HCT116 (cell line): ENCODE measurements at regions not wholly inside any gene's neighbourhood (a gene's known extent, or its start where the extent isn't known, plus 50 kb on each side); places are given as distances from the start of the nearest gene placed in this dataset.

Experiments
- ATAC-seq: fragments of 200-7000 bp; cut with Tn5 transposase; 2 replicates; pipeline ENCODE4 v1.9.1; 2020; ENCODE audit warnings: mild to moderate bottlenecking, moderate library complexity
- BruUV-seq: library from RNA; stranded (reverse); fragments of 400-500 nt; replicated peaks from 2 replicates; lab custom pipeline; 2021; lab: Mats Ljungman, UMichigan
- CTCF ChIA-PET: fragments of 300-600 bp; sonication (Branson Sonifier 250); formaldehyde crosslinking; loops from one replicate; lab custom pipeline; 2021; ENCODE audit warnings: antibody characterized with exemption; lab: Charles Lee
- POLR2A ChIA-PET: fragments of 300-600, 350-600 bp; sonication (Branson Sonifier 250); formaldehyde crosslinking; loops from one replicate; lab custom pipeline; 2021; ENCODE audit warnings: antibody characterized with exemption; lab: Charles Lee
- RAD21 ChIA-PET, 2 experiments: fragments of 300-600 bp; sonication (Branson Sonifier 250); formaldehyde crosslinking; loops; one replicate each; lab custom pipeline; 2023; ENCODE audit warnings: low total read pairs in 2 of 2; ENCODE audit not compliant: uncharacterized antibody in 2 of 2, unreplicated experiment in 2 of 2, low non-redundant PET in 1 of 2; lab: Charles Lee
- DNase-seq: peaks from one replicate; pipeline ENCODE4 v3.0.0-alpha.2; 2010; ENCODE audit warnings: low read depth, low spot score
- H2AFZ ChIP-seq: fragments of 200-600 bp; shearing (Covaris generic), sonication (generic); 2 replicates; pipeline ENCODE4 v1.6.1; 2017; ENCODE audit warnings: low read depth, mixed run types, mixed read lengths, antibody characterized with exemption, low read length; ENCODE audit not compliant: poor library complexity, severe bottlenecking
- H3K27ac ChIP-seq: 2 replicates; pipeline ENCODE4 v1.5.1; 2012; ENCODE audit warnings: low read depth, low read length
- H3K27me3 ChIP-seq: fragments of 200-600 bp; sonication (generic); 2 replicates; pipeline ENCODE4 v1.6.1; 2016; ENCODE audit warnings: mixed run types, low read length, mixed read lengths; ENCODE audit not compliant: insufficient read depth
- H3K36me3 ChIP-seq, 2 experiments: fragments of 200-500 bp in 1 of 2; fragments of 200-600 bp in 1 of 2; sonication (Bioruptor generic) in 1 of 2; sonication (generic) in 1 of 2; 2 replicates each; pipeline versions ENCODE4 v1.5.1 to v1.6.1; 2014 to 2016; ENCODE audit warnings: low read length in 2 of 2, inconsistent platforms in 1 of 2, mixed read lengths in 1 of 2, mixed run types in 1 of 2; ENCODE audit not compliant: insufficient read depth in 2 of 2, control insufficient read depth in 1 of 2
- H3K4me1 ChIP-seq, 2 experiments: fragments of 200-600 bp in 1 of 2; sonication (generic) in 1 of 2; 2 replicates each; pipeline versions ENCODE4 v1.5.1 to v1.6.1; 2012 to 2017; ENCODE audit warnings: low read length in 2 of 2, inconsistent platforms in 1 of 2, mild to moderate bottlenecking in 1 of 2, mixed read lengths in 1 of 2, mixed run types in 1 of 2, moderate library complexity in 1 of 2; ENCODE audit not compliant: insufficient read depth in 2 of 2, control insufficient read depth in 1 of 2
- H3K4me2 ChIP-seq: fragments of 200-600 bp; sonication (generic); 2 replicates; pipeline ENCODE4 v1.6.1; 2017; ENCODE audit warnings: mixed run types, low read length, mixed read lengths
- H3K4me3 ChIP-seq, 2 experiments: fragments of 200-600 bp in 1 of 2; sonication (generic) in 1 of 2; replicated peaks in 1 of 2; 2 replicates each; pipeline ENCODE4 v1.5.1; 2011 to 2016; ENCODE audit warnings: low read length in 2 of 2, control low read depth in 1 of 2, low read depth in 1 of 2, mild to moderate bottlenecking in 1 of 2, mixed read lengths in 1 of 2, mixed run types in 1 of 2
- H3K79me2 ChIP-seq: fragments of 200-600 bp; sonication (generic); 2 replicates; pipeline ENCODE4 v1.6.1; 2017; ENCODE audit warnings: mild to moderate bottlenecking, mixed run types, low read length, moderate library complexity, mixed read lengths; ENCODE audit not compliant: insufficient read depth
- H3K9ac ChIP-seq: fragments of 200-600 bp; sonication (generic); 2 replicates; pipeline ENCODE4 v1.6.1; 2016; ENCODE audit warnings: low read length, mixed read lengths
- H3K9me2 ChIP-seq: fragments of 200-600 bp; sonication (generic), shearing (Covaris generic); 2 replicates; pipeline ENCODE4 v1.6.1; 2017; ENCODE audit warnings: mixed run types, mild to moderate bottlenecking, moderate library complexity; ENCODE audit not compliant: insufficient read depth
- H3K9me3 ChIP-seq, 2 experiments: fragments of 200-500 bp in 1 of 2; fragments of 200-600 bp in 1 of 2; sonication (Bioruptor generic) in 1 of 2; sonication (generic) in 1 of 2; 2 replicates each; pipeline ENCODE4 v1.6.1; 2014 to 2017; ENCODE audit warnings: low read length in 2 of 2, mixed read lengths in 2 of 2, inconsistent platforms in 1 of 2, low read depth in 1 of 2, mild to moderate bottlenecking in 1 of 2, mixed run types in 1 of 2, moderate library complexity in 1 of 2; ENCODE audit not compliant: control insufficient read depth in 1 of 2, insufficient read depth in 1 of 2
- H4K20me1 ChIP-seq: fragments of 200-600 bp; sonication (generic), shearing (Covaris generic); 2 replicates; pipeline ENCODE4 v1.6.1; 2017; ENCODE audit warnings: mixed run types, mild to moderate bottlenecking, moderate library complexity; ENCODE audit not compliant: insufficient read depth
- CBX3 ChIP-seq: IDR thresholded peaks from 2 replicates; pipeline ENCODE4 v1.6.1; 2012; ENCODE audit warnings: low read depth
- CEBPB ChIP-seq: IDR thresholded peaks from 2 replicates; pipeline ENCODE4 v1.6.1; 2012; ENCODE audit warnings: low read depth
- EGR1 ChIP-seq: IDR thresholded peaks from 2 replicates; pipeline ENCODE4 v1.6.1; 2012; ENCODE audit warnings: low read depth
- JUND ChIP-seq: IDR thresholded peaks from 2 replicates; pipeline ENCODE4 v1.6.1; 2012
- RAD21 ChIP-seq: IDR thresholded peaks from 2 replicates; pipeline ENCODE4 v1.6.1; 2012; ENCODE audit warnings: low read depth, mild to moderate bottlenecking
- SRF ChIP-seq: IDR thresholded peaks from 2 replicates; pipeline ENCODE4 v1.6.1; 2012; ENCODE audit warnings: low read depth
- YY1 ChIP-seq: IDR thresholded peaks from 2 replicates; pipeline ENCODE4 v1.6.1; 2011; ENCODE audit warnings: low read length, low read depth, moderate library complexity, mild to moderate bottlenecking; ENCODE audit not compliant: insufficient replicate concordance; ENCODE audit errors: extremely low read depth
- intact Hi-C: fragments of 100-400 bp; cut with micrococcal nuclease; formaldehyde crosslinking; loops from 2 replicates; pipeline ENCODE4 v1.10.0; 2022
- TF ChIP-seq, protein P1 (sequence below): IDR thresholded peaks from 2 replicates; pipeline ENCODE4 v1.6.1; 2012
- TF ChIP-seq, protein P2 (sequence below), 3 experiments: fragments of 200-600 bp in 1 of 3; sonication (generic) in 1 of 3; IDR thresholded peaks in 2 of 3; conservative IDR thresholded peaks in 1 of 3; 2 replicates each; pipeline ENCODE4 v1.5.1; 2012 to 2017; ENCODE audit warnings: low read depth in 2 of 3, low read length in 2 of 3, antibody characterized with exemption in 1 of 3, borderline replicate concordance in 1 of 3, control low read depth in 1 of 3, mild to moderate bottlenecking in 1 of 3, mixed read lengths in 1 of 3, mixed run types in 1 of 3, moderate library complexity in 1 of 3; ENCODE audit not compliant: insufficient read depth in 1 of 3

GRCh38 chr16:9254863-9255262 is 163.4 kb downstream of the HAPSTR1 start:
- Histone ChIP-seq H3K79me2 (no peaks in the 10 kb centered on the region), H3K36me3 (no peaks in the 10 kb centered on the region), H2AFZ (no peak overlapping the region), H3K27me3 (peaks cover 9% of the 10 kb centered on the region), H3K9ac (no peak overlapping the region), H3K9me3 (no peaks in the 10 kb centered on the region), H3K4me1 (0 out of 4 replicates have a peak, but pooled peaks cover 0 to 3% of the 10 kb centered on the region in 2 experiments), H3K4me2 (no peak overlapping the region), H4K20me1 (no peaks in the 10 kb centered on the region), H3K27ac (no peak overlapping the region), H3K4me3 (no peak overlapping the region), H3K9me2 (no peaks in the 10 kb centered on the region)
- intact Hi-C loops: loop anchor here (5.0 kb wide), 1 partner anchor 93 kb away; no protein-coding TSS in a partner anchor
- ChIA-PET CTCF (interaction anchor here (1.0 to 2.4 kb wide), 5 partner anchors 9 to 43 kb away, joined by 3 to 13 read pairs (median 5); no protein-coding TSS in a partner anchor), RAD21 (no interaction called here), POLR2A (no interaction called here)
- no peak for ATAC-seq
- no peak for TF ChIP-seq JUND
- TF ChIP-seq CBX3: no peak
- no peak for TF ChIP-seq SRF
- no peak for TF ChIP-seq CEBPB
- TF ChIP-seq, protein P1, sequence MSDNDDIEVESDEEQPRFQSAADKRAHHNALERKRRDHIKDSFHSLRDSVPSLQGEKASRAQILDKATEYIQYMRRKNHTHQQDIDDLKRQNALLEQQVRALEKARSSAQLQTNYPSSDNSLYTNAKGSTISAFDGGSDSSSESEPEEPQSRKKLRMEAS: no peak
- no peak for TF ChIP-seq YY1
- TF ChIP-seq, protein P2, sequence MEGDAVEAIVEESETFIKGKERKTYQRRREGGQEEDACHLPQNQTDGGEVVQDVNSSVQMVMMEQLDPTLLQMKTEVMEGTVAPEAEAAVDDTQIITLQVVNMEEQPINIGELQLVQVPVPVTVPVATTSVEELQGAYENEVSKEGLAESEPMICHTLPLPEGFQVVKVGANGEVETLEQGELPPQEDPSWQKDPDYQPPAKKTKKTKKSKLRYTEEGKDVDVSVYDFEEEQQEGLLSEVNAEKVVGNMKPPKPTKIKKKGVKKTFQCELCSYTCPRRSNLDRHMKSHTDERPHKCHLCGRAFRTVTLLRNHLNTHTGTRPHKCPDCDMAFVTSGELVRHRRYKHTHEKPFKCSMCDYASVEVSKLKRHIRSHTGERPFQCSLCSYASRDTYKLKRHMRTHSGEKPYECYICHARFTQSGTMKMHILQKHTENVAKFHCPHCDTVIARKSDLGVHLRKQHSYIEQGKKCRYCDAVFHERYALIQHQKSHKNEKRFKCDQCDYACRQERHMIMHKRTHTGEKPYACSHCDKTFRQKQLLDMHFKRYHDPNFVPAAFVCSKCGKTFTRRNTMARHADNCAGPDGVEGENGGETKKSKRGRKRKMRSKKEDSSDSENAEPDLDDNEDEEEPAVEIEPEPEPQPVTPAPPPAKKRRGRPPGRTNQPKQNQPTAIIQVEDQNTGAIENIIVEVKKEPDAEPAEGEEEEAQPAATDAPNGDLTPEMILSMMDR (IDR thresholded peaks at IDR 0.05 in 2 of 3, conservative IDR thresholded peaks at IDR 0.05 in 1 of 3; ENCODE audit: borderline replicate concordance in 1 of 3, insufficient read depth in 1 of 3, low read depth in 2 of 3, low read length in 2 of 3): no peak
- BruUV-seq: no TSS peak
- no peak for DNase-seq

- H3K9me2 ChIP-seq: no peaks in the 10 kb centered on the region
These were observed 164.8 kb downstream of the HAPSTR1 start for GRCh38 chr16:9256196-9256595.

More at GRCh38 chr16:9256196-9256595, 164.8 kb downstream of the HAPSTR1 start:
- intact Hi-C loops: loop anchor here (5.0 kb wide), 1 partner anchor 94 kb away; no protein-coding TSS in a partner anchor
- H3K36me3 ChIP-seq: no peaks in the 10 kb centered on the region
- H3K79me2 ChIP-seq: no peaks in the 10 kb centered on the region
- DNase-seq (peak; percentile 36), ATAC-seq (peak; percentile 89)
- H3K27ac ChIP-seq: no peak overlapping the region
- POLR2A ChIA-PET: no interaction called here
- TF ChIP-seq RAD21 (peak; percentile 39), EGR1 (no peak)
- TF ChIP-seq, protein P2 (IDR thresholded peaks at IDR 0.05 in 2 of 3, conservative IDR thresholded peaks at IDR 0.05 in 1 of 3; ENCODE audit: borderline replicate concordance in 1 of 3, insufficient read depth in 1 of 3, low read depth in 2 of 3, low read length in 2 of 3): peak; percentile 85 to 92 (median 90)
- no peak overlapping the region for H3K4me3 ChIP-seq
- RAD21 ChIA-PET: no interaction called here
- CTCF ChIA-PET: interaction anchor here (0.9 to 2.4 kb wide), 8 partner anchors 8 to 117 kb away, joined by 3 to 13 read pairs (median 4); no protein-coding TSS in a partner anchor
- H3K27me3 ChIP-seq: peaks cover 9% of the 10 kb centered on the region
- H3K4me2 ChIP-seq: no peak overlapping the region
- H4K20me1 ChIP-seq: no peaks in the 10 kb centered on the region
- H3K4me1 ChIP-seq: 0 out of 4 replicates have a peak, but pooled peaks cover 0 to 3% of the 10 kb centered on the region in 2 experiments
- H2AFZ ChIP-seq: no peak overlapping the region
- no TSS peak for BruUV-seq
- no peak overlapping the region for H3K9ac ChIP-seq
- H3K9me3 ChIP-seq: no peaks in the 10 kb centered on the region
